ENCODE measurements at regions not wholly inside any gene's neighbourhood (a gene's known extent, or its start where the extent isn't known, plus 50 kb on each side); places are given as distances from the start of the nearest gene placed in this dataset.

GRCh38 chr17:22496450-22496849, 804.1 kb downstream of the KCNJ18 start:
- TF ChIP-seq CTCF (conservative IDR thresholded peaks at IDR 0.05) (no peak), EZH2 (IDR thresholded peaks at IDR 0.05; ENCODE audit: low read depth) (no peak)
